ENCODE measurements at regions not wholly inside any gene's neighbourhood (a gene's known extent, or its start where the extent isn't known, plus 50 kb on each side); places are given as distances from the start of the nearest gene placed in this dataset.
"Not testable (repeated sequence)": the region's sequence is repeated elsewhere in the genome, so short reads cannot be mapped to it uniquely, and the experiment has no call there.

GRCh38 chr13:65112123-65112522 is 2118.0 kb downstream of the PCDH9 start:
- DNase-seq (no peak), ATAC-seq (ENCODE audit: poor library complexity) (no peak)
- intact Hi-C loops (cut with DNase I), result no loop called here

GRCh38 chr13:65111223-65111622 is 2118.9 kb downstream of the PCDH9 start:
- intact Hi-C loops (cut with DNase I), result no loop called here
- no peak for DNase-seq
- no peak for ATAC-seq (ENCODE audit: poor library complexity)

GRCh38 chr13:65104436-65104835 is 2125.7 kb downstream of the PCDH9 start:
- intact Hi-C loops (cut with DNase I); DNase-seq; ATAC-seq (ENCODE audit: poor library complexity): not testable (repeated sequence)

- ATAC-seq (ENCODE audit: poor library complexity) (no peak), DNase-seq (no peak)
- intact Hi-C loops (cut with DNase I), result no loop called here
These were observed 2126.8 kb downstream of the PCDH9 start for GRCh38 chr13:65103351-65103750.

GRCh38 chr13:65095161-65096082 is 2134.7 kb downstream of the PCDH9 start:
- DNase-seq (no peak), ATAC-seq (ENCODE audit: poor library complexity) (no peak)
- intact Hi-C loops (cut with DNase I), result no loop called here

- intact Hi-C loops (cut with DNase I), result no loop called here
- no peak for DNase-seq
- no peak for ATAC-seq (ENCODE audit: poor library complexity)
These were observed 2136.8 kb downstream of the PCDH9 start for GRCh38 chr13:65093357-65093756.

GRCh38 chr13:65091031-65091430 is 2139.1 kb downstream of the PCDH9 start:
- ATAC-seq (ENCODE audit: poor library complexity) (no peak), DNase-seq (no peak)
- intact Hi-C loops (cut with DNase I), result no loop called here

GRCh38 chr13:65090186-65090585 is 2139.9 kb downstream of the PCDH9 start:
- DNase-seq (no peak), ATAC-seq (ENCODE audit: poor library complexity) (no peak)
- intact Hi-C loops (cut with DNase I), result no loop called here

GRCh38 chr13:65088906-65089305 is 2141.2 kb downstream of the PCDH9 start:
- DNase-seq, result no peak
- intact Hi-C loops (cut with DNase I), result no loop called here
- no peak for ATAC-seq (ENCODE audit: poor library complexity)

- no peak for ATAC-seq (ENCODE audit: poor library complexity)
- intact Hi-C loops (cut with DNase I), result no loop called here
- DNase-seq, result no peak
These were observed 2144.2 kb downstream of the PCDH9 start for GRCh38 chr13:65085977-65086376.

GRCh38 chr13:65074248-65074647 is 2155.9 kb downstream of the PCDH9 start:
- ATAC-seq (ENCODE audit: poor library complexity) (no peak), DNase-seq (no peak)
- intact Hi-C loops (cut with DNase I), result no loop called here

- intact Hi-C loops (cut with DNase I), result no loop called here
- DNase-seq, result no peak
- ATAC-seq (ENCODE audit: poor library complexity), result no peak
These were observed 2165.2 kb downstream of the PCDH9 start for GRCh38 chr13:65064967-65065366.

- DNase-seq (no peak), ATAC-seq (ENCODE audit: poor library complexity) (no peak)
- intact Hi-C loops (cut with DNase I), result no loop called here
These were observed 2166.4 kb downstream of the PCDH9 start for GRCh38 chr13:65063753-65064152.

- no peak for DNase-seq
- ATAC-seq (ENCODE audit: poor library complexity), result no peak
- intact Hi-C loops (cut with DNase I), result no loop called here
These were observed 2172.2 kb downstream of the PCDH9 start for GRCh38 chr13:65057986-65058385.

- no peak for DNase-seq
- intact Hi-C loops (cut with DNase I), result no loop called here
- ATAC-seq (ENCODE audit: poor library complexity), result no peak
These were observed 2175.9 kb downstream of the PCDH9 start for GRCh38 chr13:65054277-65054676.

GRCh38 chr13:65036999-65037398 is 2193.1 kb downstream of the PCDH9 start:
- DNase-seq, result no peak
- intact Hi-C loops (cut with DNase I), result no loop called here
- ATAC-seq (ENCODE audit: poor library complexity), result no peak

GRCh38 chr13:65035302-65035701 is 2194.8 kb downstream of the PCDH9 start:
- DNase-seq, result no peak
- intact Hi-C loops (cut with DNase I), result no loop called here
- no peak for ATAC-seq (ENCODE audit: poor library complexity)

GRCh38 chr13:65034266-65034665 is 2195.9 kb downstream of the PCDH9 start:
- no peak for ATAC-seq (ENCODE audit: poor library complexity)
- DNase-seq, result no peak
- intact Hi-C loops (cut with DNase I), result no loop called here

- DNase-seq (no peak), ATAC-seq (ENCODE audit: poor library complexity) (no peak)
- intact Hi-C loops (cut with DNase I), result no loop called here
These were observed 2197.3 kb downstream of the PCDH9 start for GRCh38 chr13:65032825-65033224.

- ATAC-seq (ENCODE audit: poor library complexity) (no peak), DNase-seq (no peak)
- intact Hi-C loops (cut with DNase I), result no loop called here
These were observed 2202.0 kb downstream of the PCDH9 start for GRCh38 chr13:65028101-65028500.

GRCh38 chr13:65026505-65026904 is 2203.6 kb downstream of the PCDH9 start:
- no peak for ATAC-seq (ENCODE audit: poor library complexity)
- no peak for DNase-seq
- intact Hi-C loops (cut with DNase I), result no loop called here
